Mammary epithelial cell (primary cell): ENCODE measurements at regions not wholly inside any gene's neighbourhood (a gene's known extent, or its start where the extent isn't known, plus 50 kb on each side); places are given as distances from the start of the nearest gene placed in this dataset.

Experiments used
- EZH2 ChIP-seq: IDR thresholded peaks from 2 replicates; pipeline ENCODE4 v1.6.1; 2012; ENCODE audit warnings: low read length, inconsistent platforms, borderline replicate concordance
- TF ChIP-seq, protein P1 (sequence below), 2 donors: IDR thresholded peaks in 1 of 2; conservative IDR thresholded peaks in 1 of 2; 2 replicates each; pipeline ENCODE4 v1.5.1; 2011 to 2012; ENCODE audit warnings: inconsistent platforms in 2 of 2, low read length in 2 of 2, mild to moderate bottlenecking in 2 of 2, control low read depth in 1 of 2, low read depth in 1 of 2; ENCODE audit not compliant: insufficient read depth in 1 of 2; ENCODE audit errors: extremely low read depth in 1 of 2

DNA sequence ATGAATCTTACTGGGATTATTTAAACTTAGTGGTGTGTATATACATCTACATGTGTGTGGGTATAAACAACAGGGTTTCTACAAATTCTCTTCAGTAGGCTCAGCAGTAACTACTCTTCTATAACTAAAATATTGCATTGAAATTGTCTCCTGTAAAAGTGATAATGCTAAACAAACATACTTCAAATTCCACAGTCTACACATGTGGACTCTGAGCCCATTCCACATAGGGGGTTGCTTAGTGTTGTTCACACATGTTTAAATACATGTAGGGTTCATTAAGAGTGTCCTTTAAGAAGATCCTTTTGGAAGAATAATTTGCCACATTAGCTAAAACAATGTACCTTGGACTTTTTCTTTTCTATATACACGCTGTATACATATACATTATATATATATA lies 152.8 kb upstream of the VRK2 start:
- TF ChIP-seq, protein P1, sequence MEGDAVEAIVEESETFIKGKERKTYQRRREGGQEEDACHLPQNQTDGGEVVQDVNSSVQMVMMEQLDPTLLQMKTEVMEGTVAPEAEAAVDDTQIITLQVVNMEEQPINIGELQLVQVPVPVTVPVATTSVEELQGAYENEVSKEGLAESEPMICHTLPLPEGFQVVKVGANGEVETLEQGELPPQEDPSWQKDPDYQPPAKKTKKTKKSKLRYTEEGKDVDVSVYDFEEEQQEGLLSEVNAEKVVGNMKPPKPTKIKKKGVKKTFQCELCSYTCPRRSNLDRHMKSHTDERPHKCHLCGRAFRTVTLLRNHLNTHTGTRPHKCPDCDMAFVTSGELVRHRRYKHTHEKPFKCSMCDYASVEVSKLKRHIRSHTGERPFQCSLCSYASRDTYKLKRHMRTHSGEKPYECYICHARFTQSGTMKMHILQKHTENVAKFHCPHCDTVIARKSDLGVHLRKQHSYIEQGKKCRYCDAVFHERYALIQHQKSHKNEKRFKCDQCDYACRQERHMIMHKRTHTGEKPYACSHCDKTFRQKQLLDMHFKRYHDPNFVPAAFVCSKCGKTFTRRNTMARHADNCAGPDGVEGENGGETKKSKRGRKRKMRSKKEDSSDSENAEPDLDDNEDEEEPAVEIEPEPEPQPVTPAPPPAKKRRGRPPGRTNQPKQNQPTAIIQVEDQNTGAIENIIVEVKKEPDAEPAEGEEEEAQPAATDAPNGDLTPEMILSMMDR (conservative IDR thresholded peaks at IDR 0.05 in 1 of 2, IDR thresholded peaks at IDR 0.05 in 1 of 2; ENCODE audit: extremely low read depth in 1 of 2, insufficient read depth in 1 of 2, low read depth in 1 of 2, low read length in 2 of 2) = no peak
- TF ChIP-seq EZH2 = no peak
